ENCODE measurements at regions not wholly inside any gene's neighbourhood (a gene's known extent, or its start where the extent isn't known, plus 50 kb on each side); places are given as distances from the start of the nearest gene placed in this dataset.

- TF ChIP-seq SMC3 (conservative IDR thresholded peaks at IDR 0.05; ENCODE audit: poor library complexity) (no peak), CTCF (IDR thresholded peaks at IDR 0.05; ENCODE audit: poor library complexity, severe bottlenecking) (no peak), RAD21 (conservative IDR thresholded peaks at IDR 0.05) (no peak), EP300 (conservative IDR thresholded peaks at IDR 0.05; ENCODE audit: poor library complexity, severe bottlenecking) (no peak), POLR2AphosphoS5 (IDR thresholded peaks at IDR 0.05) (no peak), EZH2 (IDR thresholded peaks at IDR 0.05; ENCODE audit: borderline replicate concordance, insufficient read depth, low read length, poor library complexity, severe bottlenecking) (no peak)
These were observed 407.1 kb upstream of the JAG1 start for GRCh38 chr20:11080781-11081377.

Data from neural cell (in vitro differentiated cells).